Prostate gland (tissue), 2 donors: ENCODE measurements at regions not wholly inside any gene's neighbourhood (a gene's known extent, or its start where the extent isn't known, plus 50 kb on each side); places are given as distances from the start of the nearest gene placed in this dataset.

Experiments
- POLR2A ChIP-seq: fragments of 450-650 bp; IDR thresholded peaks from one replicate; pipeline ENCODE4 v1.6.1; 2016; ENCODE audit warnings: antibody characterized with exemption, mild to moderate bottlenecking
- POLR2AphosphoS5 ChIP-seq: sonication (generic); formaldehyde crosslinking; IDR thresholded peaks from one replicate; pipeline ENCODE4 v1.6.1; 2017; ENCODE audit warnings: antibody characterized with exemption
- TF ChIP-seq, protein P1 (sequence below), 4 experiments: fragments of 200-600 bp in 2 of 4; fragments of 450-650 bp in 2 of 4; sonication (generic) in 2 of 4; IDR thresholded peaks; 1 replicate in 3 of 4; 2 replicates in 1 of 4; pipeline ENCODE4 v1.5.1; 2016 to 2019; ENCODE audit warnings: antibody characterized with exemption in 4 of 4, mild to moderate bottlenecking in 2 of 4, moderate library complexity in 2 of 4

- TF ChIP-seq, protein P1, sequence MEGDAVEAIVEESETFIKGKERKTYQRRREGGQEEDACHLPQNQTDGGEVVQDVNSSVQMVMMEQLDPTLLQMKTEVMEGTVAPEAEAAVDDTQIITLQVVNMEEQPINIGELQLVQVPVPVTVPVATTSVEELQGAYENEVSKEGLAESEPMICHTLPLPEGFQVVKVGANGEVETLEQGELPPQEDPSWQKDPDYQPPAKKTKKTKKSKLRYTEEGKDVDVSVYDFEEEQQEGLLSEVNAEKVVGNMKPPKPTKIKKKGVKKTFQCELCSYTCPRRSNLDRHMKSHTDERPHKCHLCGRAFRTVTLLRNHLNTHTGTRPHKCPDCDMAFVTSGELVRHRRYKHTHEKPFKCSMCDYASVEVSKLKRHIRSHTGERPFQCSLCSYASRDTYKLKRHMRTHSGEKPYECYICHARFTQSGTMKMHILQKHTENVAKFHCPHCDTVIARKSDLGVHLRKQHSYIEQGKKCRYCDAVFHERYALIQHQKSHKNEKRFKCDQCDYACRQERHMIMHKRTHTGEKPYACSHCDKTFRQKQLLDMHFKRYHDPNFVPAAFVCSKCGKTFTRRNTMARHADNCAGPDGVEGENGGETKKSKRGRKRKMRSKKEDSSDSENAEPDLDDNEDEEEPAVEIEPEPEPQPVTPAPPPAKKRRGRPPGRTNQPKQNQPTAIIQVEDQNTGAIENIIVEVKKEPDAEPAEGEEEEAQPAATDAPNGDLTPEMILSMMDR (IDR thresholded peaks at IDR 0.05) = no peak
- TF ChIP-seq POLR2AphosphoS5 = no peak
- no peak for TF ChIP-seq POLR2A
Observed at GRCh38 chr1:204751480-204751879, 65.9 kb upstream of the LRRN2 start.
